GM12878 (cell line): ENCODE measurements at regions not wholly inside any gene's neighbourhood (a gene's known extent, or its start where the extent isn't known, plus 50 kb on each side); places are given as distances from the start of the nearest gene placed in this dataset.

ENCODE experiments used
- ATAC-seq: fragments of 200-7000 bp; cut with Tn5 transposase; 3 replicates; pipeline ENCODE4 v1.9.1; 2020; ENCODE audit warnings: mild to moderate bottlenecking, moderate library complexity
- BruUV-seq: library from RNA; stranded (reverse); fragments of 400-500 nt; replicated peaks from 2 replicates; lab custom pipeline; 2021; lab: Mats Ljungman, UMichigan
- CTCF ChIA-PET: fragments of 300-600 bp; sonication (Branson Sonifier 250); formaldehyde crosslinking; extraction: SDS; loops from one replicate; lab custom pipeline; 2021; ENCODE audit warnings: inconsistent platforms; lab: Yijun Ruan, JAX
- POLR2A ChIA-PET: fragments of 350-600 bp; formaldehyde crosslinking; extraction: SDS; loops from one replicate; lab custom pipeline; 2021; ENCODE audit warnings: inconsistent platforms; lab: Charles Lee
- RAD21 ChIA-PET: fragments of 300-600 bp; sonication (Branson Sonifier 250); formaldehyde crosslinking; loops from one replicate; lab custom pipeline; 2023; ENCODE audit warnings: antibody characterized with exemption; ENCODE audit not compliant: unreplicated experiment; lab: Charles Lee
- SMC1A ChIA-PET: fragments of 300-600 bp; sonication (Branson Sonifier 250); formaldehyde crosslinking; loops from one replicate; lab custom pipeline; 2023; ENCODE audit not compliant: unreplicated experiment, uncharacterized antibody; lab: Charles Lee
- DNase-seq: peaks from one replicate; pipeline ENCODE4 v3.0.0-alpha.2; 2011; ENCODE audit warnings: low read depth, low spot score
- FAIRE-seq: peaks from 3 replicates; lab custom pipeline; 2011; peaks lifted over from hg19 to GRCh38; lab: Jason Lieb, UNC
- H2AFZ ChIP-seq: 2 replicates; pipeline ENCODE4 v1.6.0; 2011; ENCODE audit warnings: low read depth, low read length, control low read depth; ENCODE audit not compliant: control insufficient read depth
- H3K27ac ChIP-seq: 2 replicates; pipeline ENCODE4 v1.5.1; 2011; ENCODE audit warnings: control low read depth; ENCODE audit not compliant: control insufficient read depth, insufficient read depth
- H3K27me3 ChIP-seq, 2 experiments: replicated peaks in 1 of 2; 2 replicates each; pipeline versions ENCODE4 v1.6.0 to v1.6.1; 2011; ENCODE audit warnings: low read length in 1 of 2; ENCODE audit not compliant: control insufficient read depth in 2 of 2, insufficient read depth in 2 of 2
- H3K36me3 ChIP-seq, 2 experiments: 2 replicates each; pipeline ENCODE4 v1.5.1; 2011; ENCODE audit warnings: low read length in 1 of 2; ENCODE audit not compliant: control insufficient read depth in 2 of 2, insufficient read depth in 2 of 2
- H3K4me1 ChIP-seq: 2 replicates; pipeline ENCODE4 v1.6.1; 2011; ENCODE audit warnings: mild to moderate bottlenecking, low read length, moderate library complexity, mixed read lengths; ENCODE audit not compliant: control insufficient read depth, insufficient read depth
- H3K4me2 ChIP-seq: 2 replicates; pipeline ENCODE4 v1.6.0; 2011; ENCODE audit warnings: control low read depth; ENCODE audit not compliant: control insufficient read depth, insufficient read depth
- H3K4me3 ChIP-seq: fragments of 200-600 bp; sonication (generic); 2 replicates; pipeline ENCODE4 v1.5.1; 2016
- H3K79me2 ChIP-seq: 2 replicates; pipeline ENCODE4 v1.6.0; 2011; ENCODE audit warnings: low read length; ENCODE audit not compliant: control insufficient read depth, insufficient read depth
- H3K9ac ChIP-seq: 2 replicates; pipeline ENCODE4 v1.8.0; 2011; ENCODE audit warnings: low read length, control low read depth, mixed read lengths; ENCODE audit not compliant: control insufficient read depth, insufficient read depth
- H3K9me3 ChIP-seq: replicated peaks from 3 replicates; pipeline ENCODE4 v1.5.1; 2011; ENCODE audit warnings: mild to moderate bottlenecking, low read length; ENCODE audit not compliant: control insufficient read depth, insufficient read depth
- H4K20me1 ChIP-seq: 2 replicates; pipeline ENCODE4 v1.6.0; 2011; ENCODE audit not compliant: control insufficient read depth, insufficient read depth
- BCL11A ChIP-seq: IDR thresholded peaks from 2 replicates; pipeline ENCODE4 v1.6.1; 2011; ENCODE audit warnings: low read depth, low read length
- CHD4 ChIP-seq: fragments of 200-600 bp; sonication (generic); IDR thresholded peaks from 2 replicates; pipeline ENCODE4 v1.6.1; 2016; ENCODE audit warnings: mild to moderate bottlenecking
- CREM ChIP-seq: IDR thresholded peaks from 2 replicates; pipeline ENCODE4 v1.6.1; 2014; ENCODE audit warnings: antibody characterized with exemption, low read depth
- EGR1 ChIP-seq, 2 experiments: IDR thresholded peaks; 1 replicate in 1 of 2; 2 replicates in 1 of 2; pipeline ENCODE4 v1.6.1; 2011 to 2012; ENCODE audit warnings: low read depth in 2 of 2, low read length in 2 of 2, borderline replicate concordance in 1 of 2, mild to moderate bottlenecking in 1 of 2, moderate library complexity in 1 of 2
- HDGF ChIP-seq: fragments of 450-650 bp; IDR thresholded peaks from 2 replicates; pipeline ENCODE4 v1.6.1; 2016; ENCODE audit warnings: antibody characterized with exemption
- MEF2B ChIP-seq: fragments of 450-650 bp; IDR thresholded peaks from 2 replicates; pipeline ENCODE4 v1.6.1; 2018; ENCODE audit warnings: mild to moderate bottlenecking, moderate library complexity; ENCODE audit not compliant: partially characterized antibody, poor library complexity, severe bottlenecking
- MYB ChIP-seq: fragments of 150-350 bp; IDR thresholded peaks from 2 replicates; pipeline ENCODE4 v1.6.1; 2014; ENCODE audit warnings: mild to moderate bottlenecking, low read depth, low read length, borderline replicate concordance
- POLR2AphosphoS5 ChIP-seq: IDR thresholded peaks from 2 replicates; pipeline ENCODE4 v1.6.1; 2011; ENCODE audit warnings: mild to moderate bottlenecking, low read length, inconsistent platforms
- RAD21 ChIP-seq: IDR thresholded peaks from 2 replicates; pipeline ENCODE4 v1.6.1; 2011; ENCODE audit warnings: mild to moderate bottlenecking, low read depth, low read length, moderate library complexity; ENCODE audit not compliant: insufficient read depth
- STAT3 ChIP-seq: IDR thresholded peaks from 2 replicates; pipeline ENCODE4 v1.6.1; 2011; ENCODE audit warnings: low read depth, low read length, improper control_type of control experiment
- TBL1XR1 ChIP-seq: IDR thresholded peaks from 2 replicates; pipeline ENCODE4 v1.6.1; 2012; ENCODE audit warnings: low read depth, low read length, improper control_type of control experiment
- ZSCAN29 ChIP-seq: fragments of 450-650 bp; IDR thresholded peaks from 2 replicates; pipeline ENCODE4 v1.6.1; 2017; ENCODE audit warnings: mild to moderate bottlenecking, moderate library complexity
- WGBS: methylation state at CpG from one replicate; pipeline ENCODE4 v1.1.6; 2016; ENCODE audit warnings: low lambda C conversion rate; ENCODE audit not compliant: insufficient replicate concordance, insufficient coverage; ENCODE audit errors: missing lambda C conversion rate; 5-methylcytosine and 5-hydroxymethylcytosine counted together
- in situ Hi-C: fragments of 300-500 bp; cut with MboI; formaldehyde crosslinking; loops from 9 replicates; pipeline ENCODE4 v1.14.3; 2018; ENCODE audit warnings: mixed read lengths
- intact Hi-C: fragments of 100-400 bp; cut with micrococcal nuclease; formaldehyde crosslinking; loops from one replicate; pipeline ENCODE4 v1.14.2; 2022; ENCODE audit not compliant: unreplicated experiment
- TF ChIP-seq, protein P1 (sequence below): IDR thresholded peaks from 2 replicates; pipeline ENCODE4 v1.6.1; 2011; ENCODE audit warnings: low read depth, low read length, improper control_type of control experiment, borderline replicate concordance
- TF ChIP-seq, protein P2 (sequence below): IDR thresholded peaks from 2 replicates; pipeline ENCODE4 v1.6.1; 2011; ENCODE audit warnings: borderline replicate concordance, low read depth, mild to moderate bottlenecking, moderate library complexity, low read length; ENCODE audit not compliant: insufficient read depth, poor library complexity, severe bottlenecking
- TF ChIP-seq, protein P3 (sequence below): fragments of 450-650 bp; IDR thresholded peaks from 2 replicates; pipeline ENCODE4 v1.6.1; 2014; ENCODE audit warnings: mild to moderate bottlenecking

DNA sequence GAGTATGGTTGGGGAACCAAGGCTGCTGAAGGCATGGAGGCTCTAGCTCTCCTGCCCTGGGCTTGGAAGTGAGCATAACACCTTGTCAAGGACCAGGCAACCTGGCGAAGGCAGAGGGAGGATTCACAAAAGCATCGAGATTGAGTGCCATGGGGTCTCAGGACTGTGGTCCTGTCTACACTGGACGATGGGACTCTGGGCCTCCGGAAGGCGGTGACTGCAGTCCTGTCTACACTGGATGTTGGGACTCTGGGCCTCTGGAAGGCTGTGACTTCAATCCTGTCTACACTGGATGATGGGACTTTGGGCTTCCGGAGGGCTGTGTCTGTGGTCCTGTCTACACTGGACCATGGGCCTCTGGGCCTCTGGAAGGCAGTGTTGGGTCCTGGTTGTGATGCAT, 290.4 kb downstream of the TEX29 start:
- no peak overlapping the region for H3K9ac ChIP-seq
- intact Hi-C loops (no loop called here), in situ Hi-C loops (no loop called here)
- H3K4me2 ChIP-seq: no peak overlapping the region
- H3K36me3 ChIP-seq: no peaks in the 10 kb centered on the region
- no peaks in the 10 kb centered on the region for H3K4me1 ChIP-seq
- CTCF ChIA-PET: no interaction called here
- TF ChIP-seq CREM: no peak
- no peak for TF ChIP-seq STAT3
- TF ChIP-seq, protein P1, sequence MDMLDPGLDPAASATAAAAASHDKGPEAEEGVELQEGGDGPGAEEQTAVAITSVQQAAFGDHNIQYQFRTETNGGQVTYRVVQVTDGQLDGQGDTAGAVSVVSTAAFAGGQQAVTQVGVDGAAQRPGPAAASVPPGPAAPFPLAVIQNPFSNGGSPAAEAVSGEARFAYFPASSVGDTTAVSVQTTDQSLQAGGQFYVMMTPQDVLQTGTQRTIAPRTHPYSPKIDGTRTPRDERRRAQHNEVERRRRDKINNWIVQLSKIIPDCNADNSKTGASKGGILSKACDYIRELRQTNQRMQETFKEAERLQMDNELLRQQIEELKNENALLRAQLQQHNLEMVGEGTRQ: no peak
- no peak for TF ChIP-seq MEF2B
- TF ChIP-seq, protein P2, sequence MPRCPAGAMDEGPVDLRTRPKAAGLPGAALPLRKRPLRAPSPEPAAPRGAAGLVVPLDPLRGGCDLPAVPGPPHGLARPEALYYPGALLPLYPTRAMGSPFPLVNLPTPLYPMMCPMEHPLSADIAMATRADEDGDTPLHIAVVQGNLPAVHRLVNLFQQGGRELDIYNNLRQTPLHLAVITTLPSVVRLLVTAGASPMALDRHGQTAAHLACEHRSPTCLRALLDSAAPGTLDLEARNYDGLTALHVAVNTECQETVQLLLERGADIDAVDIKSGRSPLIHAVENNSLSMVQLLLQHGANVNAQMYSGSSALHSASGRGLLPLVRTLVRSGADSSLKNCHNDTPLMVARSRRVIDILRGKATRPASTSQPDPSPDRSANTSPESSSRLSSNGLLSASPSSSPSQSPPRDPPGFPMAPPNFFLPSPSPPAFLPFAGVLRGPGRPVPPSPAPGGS: no peak
- no peak for TF ChIP-seq CHD4
- TF ChIP-seq, protein P3, sequence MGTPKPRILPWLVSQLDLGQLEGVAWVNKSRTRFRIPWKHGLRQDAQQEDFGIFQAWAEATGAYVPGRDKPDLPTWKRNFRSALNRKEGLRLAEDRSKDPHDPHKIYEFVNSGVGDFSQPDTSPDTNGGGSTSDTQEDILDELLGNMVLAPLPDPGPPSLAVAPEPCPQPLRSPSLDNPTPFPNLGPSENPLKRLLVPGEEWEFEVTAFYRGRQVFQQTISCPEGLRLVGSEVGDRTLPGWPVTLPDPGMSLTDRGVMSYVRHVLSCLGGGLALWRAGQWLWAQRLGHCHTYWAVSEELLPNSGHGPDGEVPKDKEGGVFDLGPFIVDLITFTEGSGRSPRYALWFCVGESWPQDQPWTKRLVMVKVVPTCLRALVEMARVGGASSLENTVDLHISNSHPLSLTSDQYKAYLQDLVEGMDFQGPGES: no peak
- no peak for TF ChIP-seq MYB
- no peak for TF ChIP-seq EGR1 (IDR thresholded peaks at IDR 0.05; ENCODE audit: borderline replicate concordance in 1 of 2, low read depth in 2 of 2, low read length in 2 of 2)
- no peak for TF ChIP-seq ZSCAN29
- no peak for TF ChIP-seq RAD21
- no peak for TF ChIP-seq POLR2AphosphoS5
- TF ChIP-seq BCL11A: no peak
- TF ChIP-seq TBL1XR1: no peak
- TF ChIP-seq HDGF: no peak
- H4K20me1 ChIP-seq: no peaks in the 10 kb centered on the region
- no peak overlapping the region for H3K4me3 ChIP-seq
- H3K9me3 ChIP-seq: no peaks in the 10 kb centered on the region; the same call in 2 of the 3 replicates
- ATAC-seq: no peak
- SMC1A ChIA-PET: no interaction called here
- no peak overlapping the region for H2AFZ ChIP-seq
- POLR2A ChIA-PET: no interaction called here
- BruUV-seq: no TSS peak
- H3K27me3 ChIP-seq: no peaks in the 10 kb centered on the region; a peak in 1 of 4 replicates
- FAIRE-seq: no peak
- DNase-seq: no peak
- RAD21 ChIA-PET: no interaction called here
- no peaks in the 10 kb centered on the region for H3K79me2 ChIP-seq
- H3K27ac ChIP-seq: no peak overlapping the region
- 35% methylated on average over 6 of the region's 6 CpGs for WGBS
